GM12875 (cell line): ENCODE measurements at regions not wholly inside any gene's neighbourhood (a gene's known extent, or its start where the extent isn't known, plus 50 kb on each side); places are given as distances from the start of the nearest gene placed in this dataset.
"Not testable (repeated sequence)": the region's sequence is repeated elsewhere in the genome, so short reads cannot be mapped to it uniquely, and the experiment has no call there.

Experiments
- H3K4me3 ChIP-seq: one replicate; pipeline ENCODE4 v1.5.1; 2011; ENCODE audit warnings: low read depth, low read length, control low read depth
- CTCF ChIP-seq: IDR thresholded peaks from 2 replicates; pipeline ENCODE4 v1.5.1; 2011; ENCODE audit warnings: low read depth, mild to moderate bottlenecking, control low read depth, inconsistent platforms, low read length, moderate library complexity, borderline replicate concordance; ENCODE audit not compliant: insufficient read depth

- H3K4me3 ChIP-seq, result no peak overlapping the region
- no peak for TF ChIP-seq CTCF
These were observed 295.7 kb downstream of the SIPA1L2 start for GRCh38 chr1:232334246-232334645.

GRCh38 chr1:232333419-232333767 is 296.5 kb downstream of the SIPA1L2 start:
- H3K4me3 ChIP-seq, result no peak overlapping the region
- no peak for TF ChIP-seq CTCF

GRCh38 chr1:232332710-232333418 is 297.1 kb downstream of the SIPA1L2 start:
- not testable (repeated sequence) for H3K4me3 ChIP-seq

- TF ChIP-seq CTCF, result no peak
- no peak overlapping the region for H3K4me3 ChIP-seq
These were observed 300.7 kb downstream of the SIPA1L2 start for GRCh38 chr1:232329103-232329813.

GRCh38 chr1:232328486-232329102 is 301.3 kb downstream of the SIPA1L2 start:
- TF ChIP-seq CTCF, result no peak

GRCh38 chr1:232327899-232328298 is 302.0 kb downstream of the SIPA1L2 start:
- H3K4me3 ChIP-seq, result no peak overlapping the region
- no peak for TF ChIP-seq CTCF

More at GRCh38 chr1:232328486-232329102, 301.3 kb downstream of the SIPA1L2 start:
- H3K4me3 ChIP-seq, result no peak overlapping the region

- no peak for TF ChIP-seq CTCF
- no peak overlapping the region for H3K4me3 ChIP-seq
These were observed 302.7 kb downstream of the SIPA1L2 start for GRCh38 chr1:232327269-232327668.
